GM12865 (cell line): ENCODE measurements at regions not wholly inside any gene's neighbourhood (a gene's known extent, or its start where the extent isn't known, plus 50 kb on each side); places are given as distances from the start of the nearest gene placed in this dataset.

Experiments used
- DNase-seq: peaks from one replicate; pipeline ENCODE4 v3.0.0; 2010; ENCODE audit warnings: low read depth
- H3K4me3 ChIP-seq: 2 replicates; pipeline ENCODE4 v1.5.1; 2011; ENCODE audit warnings: mild to moderate bottlenecking, low read depth, low read length, control low read depth
- CTCF ChIP-seq: IDR thresholded peaks from 2 replicates; pipeline ENCODE4 v1.5.1; 2011; ENCODE audit warnings: low read length, control low read depth, low read depth, inconsistent platforms; ENCODE audit not compliant: insufficient read depth; ENCODE audit errors: missing control alignments

DNA sequence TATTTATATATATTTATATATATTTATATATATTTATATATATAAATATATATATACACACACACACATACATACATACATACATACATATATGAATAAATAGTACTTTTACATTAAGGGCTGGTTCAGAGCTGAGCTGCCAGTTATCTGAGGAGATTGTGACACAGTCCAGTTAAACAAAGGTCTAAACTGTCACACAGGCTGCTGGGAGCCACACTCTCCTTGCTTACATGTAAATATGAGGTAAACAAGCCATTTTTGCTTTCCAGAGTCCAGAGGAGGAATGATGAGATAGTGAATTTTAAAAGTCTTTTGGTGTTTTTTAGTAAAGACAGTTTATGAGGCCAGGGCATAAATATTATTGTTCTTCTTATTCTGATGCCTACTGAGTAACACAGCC, 377.5 kb upstream of the PIK3C3 start:
- no peak for TF ChIP-seq CTCF
- DNase-seq = no peak
- no peak overlapping the region for H3K4me3 ChIP-seq

- DNase-seq = no peak
- no peak for TF ChIP-seq CTCF
- no peak overlapping the region for H3K4me3 ChIP-seq
Measured at GRCh38 chr18:41576643-41577042, 378.4 kb upstream of the PIK3C3 start.

GRCh38 chr18:41569867-41570266, 385.2 kb upstream of the PIK3C3 start:
- TF ChIP-seq CTCF = no peak
- H3K4me3 ChIP-seq = no peak overlapping the region
- DNase-seq = no peak

DNA sequence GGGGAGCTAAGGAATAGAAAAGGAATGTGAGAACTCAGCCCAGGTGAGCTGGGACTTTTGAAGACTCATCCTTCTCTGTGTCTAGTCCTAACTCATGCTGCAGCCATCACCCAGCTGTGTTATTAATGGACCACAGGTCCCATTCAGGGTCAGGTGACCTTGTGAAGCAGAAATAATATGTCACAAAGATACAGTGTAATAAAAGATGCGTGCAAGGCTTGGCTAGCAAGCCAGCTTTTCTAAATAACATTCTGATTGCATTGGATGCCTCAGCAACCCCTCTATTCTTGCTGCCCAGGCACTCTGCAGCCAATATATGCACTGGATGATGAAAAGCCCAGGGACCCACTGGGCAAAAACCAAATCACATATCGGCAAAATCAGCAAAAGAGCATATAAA, 393.1 kb upstream of the PIK3C3 start:
- H3K4me3 ChIP-seq = no peak overlapping the region
- no peak for DNase-seq
- no peak for TF ChIP-seq CTCF

DNA sequence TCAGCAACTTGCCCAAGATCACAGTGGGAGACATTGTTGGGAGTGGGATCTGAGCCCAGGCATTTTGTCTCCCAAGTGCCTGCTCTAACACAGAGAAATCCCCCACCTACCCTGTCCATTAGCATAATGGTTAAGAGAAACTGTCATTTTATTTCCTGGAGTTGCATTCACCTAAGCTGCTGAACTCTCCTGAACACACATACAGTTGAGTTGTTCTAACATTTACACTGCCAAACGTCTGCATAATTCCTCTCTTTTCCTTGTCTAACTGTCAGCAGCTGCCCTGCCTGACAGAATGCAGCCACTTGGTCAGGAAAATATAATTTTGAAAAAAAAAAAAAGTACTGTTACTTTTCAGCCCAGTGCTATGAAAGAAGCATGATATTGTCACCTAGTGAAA, 396.3 kb upstream of the PIK3C3 start:
- DNase-seq = no peak
- no peak for TF ChIP-seq CTCF
- H3K4me3 ChIP-seq = no peak overlapping the region

DNA sequence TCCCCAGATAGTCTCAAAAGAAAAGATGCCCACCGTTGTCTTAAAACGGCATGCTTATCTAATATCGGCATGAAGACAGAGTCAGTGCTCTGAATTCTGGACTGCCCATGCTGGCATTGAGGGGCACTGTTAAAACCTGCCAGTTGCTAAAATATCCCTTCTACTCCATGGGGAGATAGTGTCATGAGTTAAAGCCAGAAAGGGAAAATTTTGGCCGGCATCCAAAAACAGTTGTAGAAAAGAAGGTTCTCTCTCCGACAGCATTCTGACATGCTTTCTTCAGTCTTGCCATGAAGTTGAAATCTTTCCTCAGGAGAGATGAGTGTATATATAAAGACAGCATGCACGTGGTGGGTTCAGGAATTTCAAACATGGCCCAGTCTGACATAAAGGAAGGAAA, 401.3 kb upstream of the PIK3C3 start:
- DNase-seq = no peak

More for the DNA sequence above, 401.3 kb upstream of the PIK3C3 start:
- H3K4me3 ChIP-seq = no peak overlapping the region
- TF ChIP-seq CTCF = no peak
